H1 (cell line): ENCODE measurements at regions not wholly inside any gene's neighbourhood (a gene's known extent, or its start where the extent isn't known, plus 50 kb on each side); places are given as distances from the start of the nearest gene placed in this dataset.

Experiments
- CTCF ChIP-seq, 3 experiments: IDR thresholded peaks; 1 replicate in 2 of 3; 2 replicates in 1 of 3; pipeline versions ENCODE4 v1.5.1 to v1.6.1; 2011; ENCODE audit warnings: low read length in 3 of 3, mild to moderate bottlenecking in 3 of 3, inconsistent platforms in 2 of 3, low read depth in 1 of 3, moderate library complexity in 1 of 3; ENCODE audit not compliant: insufficient read depth in 1 of 3; ENCODE audit errors: control extremely low read depth in 1 of 3
- RAD21 ChIP-seq, 2 experiments: IDR thresholded peaks in 1 of 2; conservative IDR thresholded peaks in 1 of 2; 2 replicates each; pipeline ENCODE4 v1.6.1; 2011; ENCODE audit warnings: low read depth in 2 of 2, low read length in 2 of 2, improper control_type of control experiment in 1 of 2, inconsistent platforms in 1 of 2, mild to moderate bottlenecking in 1 of 2, moderate library complexity in 1 of 2

GRCh38 chr18:77365667-77366066 is 116.0 kb downstream of the GALR1 start:
- no peak for TF ChIP-seq RAD21 (IDR thresholded peaks at IDR 0.05 in 1 of 2, conservative IDR thresholded peaks at IDR 0.05 in 1 of 2; ENCODE audit: low read depth in 2 of 2, low read length in 2 of 2)
- TF ChIP-seq CTCF (IDR thresholded peaks at IDR 0.05; ENCODE audit: control extremely low read depth in 1 of 3, insufficient read depth in 1 of 3, low read depth in 1 of 3, low read length in 3 of 3): no peak
